ENCODE measurements at regions not wholly inside any gene's neighbourhood (a gene's known extent, or its start where the extent isn't known, plus 50 kb on each side); places are given as distances from the start of the nearest gene placed in this dataset.
"Not testable (repeated sequence)": the region's sequence is repeated elsewhere in the genome, so short reads cannot be mapped to it uniquely, and the experiment has no call there.

GRCh38 chr16:88240776-88241175, 142.0 kb upstream of the ZNF469 start:
- H3K4me3 ChIP-seq (replicated peaks; ENCODE audit: insufficient read depth, low read length); H3K27me3 ChIP-seq (ENCODE audit: insufficient read depth, poor library complexity, severe bottlenecking); H3K27ac ChIP-seq (replicated peaks); DNase-seq (ENCODE audit: low read depth in 1 of 2, low spot score in 1 of 2): not testable (repeated sequence)

GRCh38 chr16:88241404-88242311, 141.1 kb upstream of the ZNF469 start:
- DNase-seq (ENCODE audit: low read depth in 1 of 2, low spot score in 1 of 2); H3K4me3 ChIP-seq (replicated peaks; ENCODE audit: insufficient read depth, low read length); H3K27ac ChIP-seq (replicated peaks); H3K27me3 ChIP-seq (ENCODE audit: insufficient read depth, poor library complexity, severe bottlenecking): not testable (repeated sequence)

GRCh38 chr16:88242312-88243295, 140.2 kb upstream of the ZNF469 start:
- not testable (repeated sequence) for H3K4me3 ChIP-seq (replicated peaks; ENCODE audit: insufficient read depth, low read length); H3K27ac ChIP-seq (replicated peaks); DNase-seq (ENCODE audit: low read depth in 1 of 2, low spot score in 1 of 2); H3K27me3 ChIP-seq (ENCODE audit: insufficient read depth, poor library complexity, severe bottlenecking)

DNA sequence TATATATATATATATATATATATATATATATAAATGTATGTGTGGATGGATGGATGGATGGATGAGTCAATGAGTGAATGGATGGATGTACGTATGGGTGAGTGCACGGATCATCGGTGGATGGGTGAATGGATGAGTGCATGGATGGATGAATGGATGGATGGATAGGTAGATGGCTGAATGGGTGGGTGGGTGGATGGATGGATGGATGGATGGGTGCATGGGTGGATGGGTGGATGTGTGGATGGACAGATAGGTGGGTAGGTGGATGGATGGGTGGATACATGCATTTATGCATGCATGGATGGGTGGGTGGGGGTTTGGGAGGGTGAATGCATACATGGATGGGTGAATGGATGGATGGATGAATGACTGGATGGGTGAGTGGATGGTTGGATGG, 138.8 kb upstream of the ZNF469 start:
- not testable (repeated sequence) for H3K27ac ChIP-seq (replicated peaks); H3K27me3 ChIP-seq (ENCODE audit: insufficient read depth, poor library complexity, severe bottlenecking); DNase-seq (ENCODE audit: low read depth in 1 of 2, low spot score in 1 of 2); H3K4me3 ChIP-seq (replicated peaks; ENCODE audit: insufficient read depth, low read length)

- H3K27ac ChIP-seq (replicated peaks); H3K4me3 ChIP-seq (replicated peaks; ENCODE audit: insufficient read depth, low read length); H3K27me3 ChIP-seq (ENCODE audit: insufficient read depth, poor library complexity, severe bottlenecking); DNase-seq (ENCODE audit: low read depth in 1 of 2, low spot score in 1 of 2): not testable (repeated sequence)
These were observed 137.3 kb upstream of the ZNF469 start for GRCh38 chr16:88245241-88246081.

DNA sequence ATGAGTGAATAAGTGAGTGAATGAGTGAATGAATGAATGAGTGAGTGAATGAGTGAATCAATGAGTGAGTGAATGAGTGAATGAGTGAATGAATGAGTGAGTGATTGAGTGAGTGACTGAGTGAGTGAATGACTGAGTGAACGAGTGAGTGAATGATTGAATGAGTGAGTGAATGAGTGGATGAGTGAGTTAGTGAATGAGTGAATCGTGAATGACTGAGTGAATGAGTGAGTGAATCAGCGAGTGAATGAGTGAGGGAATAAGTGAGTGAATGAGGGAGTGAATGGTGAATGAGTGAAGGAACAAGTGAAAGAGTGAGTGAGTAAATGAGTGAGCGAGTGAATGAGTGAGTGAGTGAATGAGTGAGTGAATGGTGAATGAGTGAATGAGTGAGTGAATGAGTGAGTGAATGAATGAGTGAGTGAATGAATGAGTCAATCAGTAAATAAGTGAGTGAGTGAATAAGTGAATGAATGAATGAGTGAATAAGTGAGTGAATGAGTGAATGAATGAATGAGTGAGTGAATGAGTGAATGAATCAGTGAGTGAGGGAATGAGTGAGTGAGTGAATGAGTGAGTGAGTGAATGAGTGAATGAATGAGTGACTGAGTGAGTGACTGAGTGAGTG, 135.7 kb upstream of the ZNF469 start:
- H3K27me3 ChIP-seq (ENCODE audit: insufficient read depth, poor library complexity, severe bottlenecking); DNase-seq (ENCODE audit: low read depth in 1 of 2, low spot score in 1 of 2); H3K4me3 ChIP-seq (replicated peaks; ENCODE audit: insufficient read depth, low read length); H3K27ac ChIP-seq (replicated peaks): not testable (repeated sequence)

GRCh38 chr16:88247583-88247966, 135.2 kb upstream of the ZNF469 start:
- H3K27me3 ChIP-seq (ENCODE audit: insufficient read depth, poor library complexity, severe bottlenecking); H3K27ac ChIP-seq (replicated peaks); H3K4me3 ChIP-seq (replicated peaks; ENCODE audit: insufficient read depth, low read length); DNase-seq (ENCODE audit: low read depth in 1 of 2, low spot score in 1 of 2): not testable (repeated sequence)

DNA sequence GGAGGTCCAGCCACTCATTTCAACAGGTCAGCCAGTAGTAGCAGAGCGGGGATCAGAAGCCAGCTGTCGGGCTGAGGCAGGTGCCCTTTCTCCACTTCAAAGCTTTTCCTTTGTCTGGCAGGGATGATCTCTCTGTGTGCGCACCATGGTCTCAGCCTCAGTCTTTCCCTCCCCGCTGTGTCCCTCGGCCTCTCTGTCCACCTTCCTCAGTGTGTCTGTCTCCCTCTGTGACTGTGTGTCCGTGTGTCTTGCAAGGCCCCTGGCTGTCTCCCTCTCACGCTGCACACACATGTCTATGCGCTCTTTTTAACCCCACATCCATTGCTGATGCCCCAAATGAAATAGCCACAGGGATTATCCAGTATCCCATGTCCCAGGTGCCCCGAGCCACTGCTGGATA, 134.0 kb upstream of the ZNF469 start:
- not testable (repeated sequence) for H3K4me3 ChIP-seq (replicated peaks; ENCODE audit: insufficient read depth, low read length); H3K27me3 ChIP-seq (ENCODE audit: insufficient read depth, poor library complexity, severe bottlenecking); H3K27ac ChIP-seq (replicated peaks); DNase-seq (ENCODE audit: low read depth in 1 of 2, low spot score in 1 of 2)

DNA sequence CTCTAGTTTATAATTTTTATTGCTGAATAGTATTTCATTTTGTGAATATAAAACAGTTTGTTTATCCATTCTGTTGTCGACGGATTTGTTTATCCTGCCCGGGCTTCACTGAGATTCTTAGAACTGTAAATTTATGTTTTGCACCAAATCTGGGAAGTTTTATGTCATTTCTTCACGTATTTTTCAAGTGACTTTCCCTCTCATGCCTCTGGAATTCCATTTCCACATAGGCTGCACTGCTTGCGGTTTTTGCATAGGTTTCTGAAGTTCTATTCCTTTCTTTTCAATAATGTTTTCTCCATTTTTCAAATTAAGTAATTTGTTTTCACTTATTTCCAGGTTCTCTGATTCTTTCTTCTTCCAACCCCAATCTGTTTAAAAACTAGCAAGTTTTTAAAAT, 132.4 kb upstream of the ZNF469 start:
- not testable (repeated sequence) for H3K27me3 ChIP-seq (ENCODE audit: insufficient read depth, poor library complexity, severe bottlenecking); H3K4me3 ChIP-seq (replicated peaks; ENCODE audit: insufficient read depth, low read length); DNase-seq (ENCODE audit: low read depth in 1 of 2, low spot score in 1 of 2); H3K27ac ChIP-seq (replicated peaks)

GRCh38 chr16:88252057-88252794, 130.5 kb upstream of the ZNF469 start:
- H3K4me3 ChIP-seq (replicated peaks; ENCODE audit: insufficient read depth, low read length); H3K27ac ChIP-seq (replicated peaks); H3K27me3 ChIP-seq (ENCODE audit: insufficient read depth, poor library complexity, severe bottlenecking); DNase-seq (ENCODE audit: low read depth in 1 of 2, low spot score in 1 of 2): not testable (repeated sequence)

- not testable (repeated sequence) for DNase-seq (ENCODE audit: low read depth in 1 of 2, low spot score in 1 of 2); H3K27me3 ChIP-seq (ENCODE audit: insufficient read depth, poor library complexity, severe bottlenecking); H3K4me3 ChIP-seq (replicated peaks; ENCODE audit: insufficient read depth, low read length); H3K27ac ChIP-seq (replicated peaks)
These were observed 124.6 kb upstream of the ZNF469 start for GRCh38 chr16:88258141-88258540.

DNA sequence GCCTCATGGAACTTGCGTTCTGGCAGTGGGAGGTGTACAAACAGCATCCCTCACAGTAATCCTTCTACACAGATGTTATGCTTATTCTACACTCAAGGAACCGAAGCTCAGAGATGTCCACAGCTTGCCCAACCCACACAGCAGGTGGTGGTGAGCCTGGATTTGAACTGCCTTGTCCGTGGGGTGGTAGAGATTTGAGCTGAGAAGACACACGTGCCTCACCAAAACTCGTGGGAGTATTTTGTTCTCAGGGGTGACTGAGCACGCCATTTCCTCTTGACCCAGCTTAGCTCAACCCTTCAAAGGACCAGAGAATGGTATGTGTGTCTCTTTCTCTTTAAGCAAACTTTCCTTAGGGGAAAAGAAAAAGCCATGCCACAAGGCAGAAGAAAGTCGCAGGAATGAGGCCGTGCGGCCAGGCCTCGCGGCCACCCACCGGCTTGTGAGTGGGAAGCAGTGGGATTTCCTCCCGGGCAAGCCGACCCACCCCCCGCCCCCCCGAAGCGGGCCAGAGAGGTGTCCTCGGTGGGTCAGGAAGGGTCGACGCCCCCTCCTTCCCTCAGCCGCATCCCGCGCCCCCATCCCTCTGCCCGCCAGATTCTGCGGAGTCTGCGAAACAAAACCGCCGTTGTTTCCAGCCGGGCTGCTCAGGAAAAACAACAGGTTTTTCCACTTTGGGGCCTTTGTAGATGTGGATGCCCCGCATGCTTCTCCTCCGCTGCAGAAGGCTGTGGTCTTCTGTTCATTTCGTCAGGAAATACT, 123.8 kb upstream of the ZNF469 start:
- not testable (repeated sequence) for H3K4me3 ChIP-seq (replicated peaks; ENCODE audit: insufficient read depth, low read length); H3K27me3 ChIP-seq (ENCODE audit: insufficient read depth, poor library complexity, severe bottlenecking); DNase-seq (ENCODE audit: low read depth in 1 of 2, low spot score in 1 of 2); H3K27ac ChIP-seq (replicated peaks)

DNA sequence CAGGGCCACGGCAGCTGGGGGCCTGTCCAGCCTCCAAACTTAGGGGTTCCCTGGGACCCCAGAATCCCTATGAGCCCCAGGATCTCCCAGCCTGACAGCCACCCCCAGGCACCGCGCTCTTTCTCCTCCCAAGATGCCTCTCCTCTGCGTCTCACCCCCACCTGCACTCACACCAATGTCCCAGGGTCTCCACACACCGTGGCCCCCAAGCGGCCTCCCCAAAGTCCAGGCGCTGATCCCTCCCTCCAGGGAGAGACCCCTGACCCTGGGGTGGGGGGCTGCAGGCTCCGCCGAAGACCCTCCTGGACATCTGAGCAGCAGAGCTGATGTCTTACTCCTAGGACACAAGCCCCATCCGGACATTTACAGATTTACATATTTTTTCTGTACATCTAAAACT, 123.2 kb upstream of the ZNF469 start:
- not testable (repeated sequence) for H3K4me3 ChIP-seq (replicated peaks; ENCODE audit: insufficient read depth, low read length); H3K27me3 ChIP-seq (ENCODE audit: insufficient read depth, poor library complexity, severe bottlenecking); DNase-seq (ENCODE audit: low read depth in 1 of 2, low spot score in 1 of 2); H3K27ac ChIP-seq (replicated peaks)
